Fibroblast of peridontal ligament (primary cell): ENCODE measurements at regions not wholly inside any gene's neighbourhood (a gene's known extent, or its start where the extent isn't known, plus 50 kb on each side); places are given as distances from the start of the nearest gene placed in this dataset.
A peak's percentile ranks its signal among the peaks of the same experiment; 100 is the strongest.
"Not testable (repeated sequence)": the region's sequence is repeated elsewhere in the genome, so short reads cannot be mapped to it uniquely, and the experiment has no call there.

Experiments
- DNase-seq: peaks from one replicate; pipeline ENCODE4 v3.0.0-alpha.2; 2010; ENCODE audit errors: extremely low read depth

- DNase-seq = no peak
These were observed 511.4 kb upstream of the ZFP42 start for GRCh38 chr4:187484186-187484585.

GRCh38 chr4:187485676-187486075 is 509.9 kb upstream of the ZFP42 start:
- no peak for DNase-seq

DNA sequence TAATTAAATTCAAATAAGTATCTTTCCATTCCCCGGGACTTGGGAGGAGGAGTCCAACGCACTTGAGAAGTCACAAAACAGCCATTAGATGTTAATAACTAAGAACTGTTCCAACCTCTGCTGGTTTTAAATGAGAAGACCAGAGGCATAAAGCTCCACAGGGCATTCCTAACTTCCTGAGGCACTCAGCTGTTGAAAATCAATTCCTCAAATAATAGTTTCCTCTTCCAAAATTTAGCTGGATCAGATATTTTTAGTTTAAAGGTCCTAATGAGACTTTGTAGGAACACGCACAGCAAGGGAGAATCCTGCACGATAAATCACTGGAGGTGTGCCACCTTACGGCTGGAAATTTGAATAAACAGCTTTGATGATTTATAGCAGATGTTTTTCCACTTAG is 504.3 kb upstream of the ZFP42 start:
- no peak for DNase-seq

GRCh38 chr4:187491959-187492358 is 503.6 kb upstream of the ZFP42 start:
- no peak for DNase-seq

GRCh38 chr4:187493661-187494060 is 501.9 kb upstream of the ZFP42 start:
- no peak for DNase-seq

- no peak for DNase-seq
These were observed 495.6 kb upstream of the ZFP42 start for GRCh38 chr4:187499956-187500355.

DNA sequence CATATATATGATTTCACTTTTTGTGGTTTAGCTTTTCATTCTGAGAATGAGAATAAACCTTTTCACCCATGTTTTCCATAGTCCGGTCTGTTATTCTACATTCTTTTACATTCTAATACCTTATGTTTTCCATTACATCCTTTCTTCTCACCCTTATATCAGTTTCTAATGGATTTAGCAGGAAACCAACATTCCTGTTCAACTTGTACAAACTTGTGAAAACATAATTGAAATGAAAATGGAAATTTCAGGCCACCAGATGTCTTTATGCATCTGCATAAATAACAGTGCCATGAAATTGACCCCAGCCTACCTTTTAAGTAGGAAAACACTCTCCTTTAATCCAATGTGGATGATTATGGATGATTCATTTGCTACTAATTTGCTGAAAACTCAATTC is 494.8 kb upstream of the ZFP42 start:
- no peak for DNase-seq

- no peak for DNase-seq
These were observed 493.8 kb upstream of the ZFP42 start for GRCh38 chr4:187501731-187502130.

DNA sequence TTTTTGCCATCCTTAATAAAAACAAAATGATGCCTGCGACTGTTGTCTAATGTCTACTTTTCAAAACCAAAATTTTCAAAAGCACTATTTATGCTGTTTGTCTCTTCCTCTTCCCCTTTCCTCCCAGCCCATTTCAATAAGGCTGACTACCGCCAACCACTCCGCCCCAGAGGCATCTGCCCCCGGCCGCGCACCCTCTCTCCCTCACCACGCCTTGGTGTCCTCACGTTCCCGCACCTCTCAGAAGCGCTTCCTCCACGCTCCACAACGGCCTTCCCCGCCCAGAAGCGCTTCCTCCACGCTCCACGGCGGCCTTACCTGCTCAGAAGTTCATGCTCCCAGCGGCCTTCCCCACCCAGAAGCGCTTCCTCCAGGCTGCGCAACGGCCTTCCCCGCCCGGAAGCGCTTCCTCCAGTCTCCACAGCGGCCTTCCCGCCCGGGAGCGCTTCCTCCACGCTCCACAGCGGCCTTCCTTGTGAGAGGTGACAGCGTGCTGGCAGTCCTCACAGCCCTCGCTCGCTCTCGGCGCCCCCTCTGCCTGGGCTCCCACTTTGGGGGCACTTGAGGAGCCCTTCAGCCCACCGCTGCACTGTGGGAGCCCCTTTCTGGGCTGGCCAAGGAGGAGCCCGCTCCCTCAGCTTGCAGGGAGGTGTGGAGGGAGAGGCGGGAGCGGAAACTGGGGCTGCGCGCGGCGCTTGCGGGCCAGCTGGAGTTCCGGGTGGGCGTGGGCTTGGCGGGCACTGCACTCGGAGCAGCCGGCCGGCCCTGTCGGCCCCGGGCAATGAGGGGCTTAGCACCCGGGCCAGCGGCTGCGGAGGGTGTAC is 490.4 kb upstream of the ZFP42 start:
- no peak for DNase-seq

GRCh38 chr4:187505798-187506141 is 489.8 kb upstream of the ZFP42 start:
- not testable (repeated sequence) for DNase-seq

- no peak for DNase-seq
These were observed 479.3 kb upstream of the ZFP42 start for GRCh38 chr4:187516224-187516623.

DNA sequence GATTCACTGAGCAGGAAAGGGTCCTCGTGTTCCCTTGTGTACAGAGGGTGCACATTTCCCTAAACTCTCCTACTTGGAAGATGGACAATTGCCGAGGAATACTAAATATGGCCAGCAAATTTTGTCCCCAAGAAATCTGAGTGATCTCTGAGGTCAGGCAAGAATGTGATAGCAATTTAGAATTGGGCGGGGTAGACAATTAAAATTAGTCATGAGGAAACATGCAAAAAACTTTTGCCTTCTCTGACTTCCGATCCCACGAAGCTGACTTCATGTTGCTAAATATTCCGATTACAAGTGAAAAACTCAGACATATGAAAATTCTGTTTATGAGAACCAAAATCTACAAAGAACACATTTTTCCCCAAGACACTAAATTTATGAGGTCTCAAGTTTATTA is 453.9 kb upstream of the ZFP42 start:
- peak; percentile 70 for DNase-seq

DNA sequence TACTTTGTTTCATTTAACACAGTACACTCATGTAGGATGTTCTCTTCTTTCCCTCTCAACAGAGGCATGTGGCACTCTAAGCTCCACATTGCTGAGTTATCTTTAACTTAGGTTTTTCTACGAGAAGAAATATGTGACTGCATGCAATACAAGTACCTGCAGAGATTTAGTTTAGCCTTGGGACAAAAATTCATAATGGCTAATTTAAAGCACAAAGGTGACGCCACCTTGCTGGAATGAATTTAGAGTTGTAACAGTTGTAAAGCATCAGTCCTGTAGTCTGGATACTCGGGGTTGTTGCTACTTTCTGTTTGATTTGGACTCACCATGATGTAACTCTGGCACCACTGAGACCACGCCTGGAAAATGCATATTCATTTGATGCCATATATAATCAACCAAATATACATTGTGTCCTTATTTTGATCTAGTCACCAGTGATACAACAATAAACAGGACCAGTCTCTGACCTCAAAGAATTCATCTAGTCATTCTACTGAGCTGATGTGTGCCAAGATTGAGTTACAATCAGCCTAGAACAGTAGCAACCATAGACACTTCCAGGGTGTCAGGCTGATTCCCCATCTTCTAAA is 451.0 kb upstream of the ZFP42 start:
- DNase-seq = no peak

GRCh38 chr4:187547316-187547715 is 448.3 kb upstream of the ZFP42 start:
- no peak for DNase-seq

- DNase-seq = peak; percentile 28
These were observed 445.2 kb upstream of the ZFP42 start for GRCh38 chr4:187550256-187550950.

DNA sequence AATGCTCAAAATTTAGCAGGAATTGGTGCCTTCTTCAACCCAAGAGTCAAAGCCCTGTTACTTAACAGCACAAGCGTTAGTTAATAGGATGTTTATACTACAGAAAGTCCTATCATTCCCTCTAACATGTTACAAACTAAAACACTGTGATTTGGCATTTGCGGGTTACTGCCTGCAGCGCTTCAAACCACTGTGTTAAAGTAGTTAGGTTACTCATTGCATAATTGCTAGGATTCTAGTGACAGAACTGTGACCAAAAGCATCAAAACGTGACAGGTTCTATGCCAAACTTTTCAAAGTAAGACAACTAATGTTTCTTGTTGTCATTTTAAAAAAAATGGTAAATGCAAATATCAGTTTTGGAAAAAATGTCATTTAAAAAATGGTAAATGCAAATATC is 442.8 kb upstream of the ZFP42 start:
- no peak for DNase-seq

- DNase-seq = no peak
These were observed 440.4 kb upstream of the ZFP42 start for GRCh38 chr4:187555174-187555573.

DNA sequence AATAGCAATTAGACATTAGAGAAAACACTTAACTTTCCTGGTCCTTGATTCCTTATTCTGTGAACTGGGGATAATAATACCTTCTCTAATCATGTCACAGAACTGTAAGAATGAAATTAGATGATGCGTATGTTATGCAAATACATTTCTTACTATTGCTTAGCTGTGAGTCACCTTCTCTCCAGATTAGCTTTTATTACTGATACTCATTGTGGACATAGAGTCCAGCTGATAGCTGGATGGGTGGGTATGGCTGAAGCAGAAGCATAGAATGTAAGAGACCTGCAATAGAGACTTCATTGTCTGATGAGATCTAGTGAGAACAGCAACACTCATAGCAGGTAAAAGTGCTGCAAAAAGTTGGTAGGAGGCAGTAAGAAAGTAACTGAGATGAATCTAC is 437.2 kb upstream of the ZFP42 start:
- DNase-seq = no peak

GRCh38 chr4:187562345-187562744 is 433.2 kb upstream of the ZFP42 start:
- DNase-seq = no peak

GRCh38 chr4:187565416-187565815 is 430.2 kb upstream of the ZFP42 start:
- no peak for DNase-seq

DNA sequence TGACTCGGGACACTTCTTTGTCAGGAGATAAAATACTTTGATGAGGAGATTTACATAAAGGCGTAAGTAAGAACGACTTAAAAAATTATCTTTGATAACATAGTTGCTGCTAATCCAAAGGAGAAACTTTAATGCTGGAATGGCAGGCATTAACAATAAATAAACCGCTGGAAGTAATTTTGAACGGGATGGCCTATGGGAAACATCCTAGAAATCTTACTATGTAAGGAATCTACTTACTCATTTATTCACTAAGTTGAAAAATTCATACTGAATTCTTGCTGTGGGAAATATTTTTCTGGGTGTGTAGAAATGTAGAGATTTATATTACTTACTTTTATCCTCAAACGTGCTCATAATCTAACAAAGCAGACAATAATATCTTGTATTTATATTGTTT is 425.7 kb upstream of the ZFP42 start:
- no peak for DNase-seq

DNA sequence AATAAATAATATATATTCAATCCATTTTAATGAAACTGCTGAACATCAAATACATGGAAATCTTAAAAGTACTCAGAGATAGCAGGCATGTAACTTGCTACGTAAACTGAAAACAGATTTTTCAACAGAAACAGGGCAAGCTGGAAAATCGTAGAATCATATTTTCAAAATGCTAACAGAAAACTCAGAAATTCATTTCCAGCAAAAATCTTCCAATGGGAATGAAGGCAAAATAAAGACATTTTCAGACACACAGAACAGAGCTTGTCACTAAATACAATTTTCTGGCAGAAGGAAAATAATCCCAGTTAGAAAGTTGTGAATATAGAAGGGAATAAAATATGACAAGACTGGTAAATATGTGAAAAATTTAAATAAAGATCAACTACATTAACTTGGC is 419.9 kb upstream of the ZFP42 start:
- no peak for DNase-seq

DNA sequence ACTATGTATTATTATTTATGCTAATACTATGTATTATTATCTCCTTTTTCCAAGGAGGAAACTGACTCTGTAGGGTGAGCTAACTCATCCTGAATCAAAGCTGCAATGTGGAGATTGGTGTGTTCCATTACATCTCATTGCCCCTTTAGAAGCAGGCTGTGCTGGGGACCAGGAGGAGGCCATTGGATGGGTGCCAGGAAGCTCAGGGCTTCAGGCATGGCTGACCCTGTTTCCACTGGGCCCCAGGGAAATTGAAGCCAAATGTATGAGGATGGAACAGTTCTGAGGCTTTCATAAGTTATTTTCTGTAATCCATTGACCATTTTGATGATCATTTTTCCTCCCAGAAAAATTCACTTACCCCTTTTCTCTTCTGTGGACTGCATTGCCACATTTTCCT is 418.8 kb upstream of the ZFP42 start:
- no peak for DNase-seq
